IMR-90 (cell line): ENCODE measurements at regions not wholly inside any gene's neighbourhood (a gene's known extent, or its start where the extent isn't known, plus 50 kb on each side); places are given as distances from the start of the nearest gene placed in this dataset.
"Not testable (repeated sequence)": the region's sequence is repeated elsewhere in the genome, so short reads cannot be mapped to it uniquely, and the experiment has no call there.

Experiments
- BHLHE40 ChIP-seq: fragments of 150-350 bp; IDR thresholded peaks from 2 replicates; pipeline ENCODE4 v1.6.1; 2016; ENCODE audit warnings: mild to moderate bottlenecking, low read depth, low read length
- CHD1 ChIP-seq: IDR thresholded peaks from 2 replicates; pipeline ENCODE4 v1.6.1; 2012; ENCODE audit warnings: low read depth, low read length, improper control_type of control experiment
- FOS ChIP-seq: fragments of 150-350 bp; IDR thresholded peaks from 2 replicates; pipeline ENCODE4 v1.6.1; 2016; ENCODE audit warnings: low read depth, low read length
- MAFK ChIP-seq: IDR thresholded peaks from 2 replicates; pipeline ENCODE4 v1.6.1; 2012; ENCODE audit warnings: low read depth, low read length, improper control_type of control experiment
- MXI1 ChIP-seq: IDR thresholded peaks from 2 replicates; pipeline ENCODE4 v1.6.1; 2012; ENCODE audit warnings: low read depth, mild to moderate bottlenecking, low read length, moderate library complexity, borderline replicate concordance
- POLR2A ChIP-seq: IDR thresholded peaks from 2 replicates; pipeline ENCODE4 v1.6.1; 2012; ENCODE audit warnings: mild to moderate bottlenecking, low read depth, low read length
- RAD21 ChIP-seq: IDR thresholded peaks from 2 replicates; pipeline ENCODE4 v1.6.1; 2012; ENCODE audit warnings: low read length, improper control_type of control experiment
- RCOR1 ChIP-seq: IDR thresholded peaks from 2 replicates; pipeline ENCODE4 v1.6.1; 2012; ENCODE audit warnings: mild to moderate bottlenecking, low read length, improper control_type of control experiment; ENCODE audit not compliant: insufficient replicate concordance
- RFX5 ChIP-seq: IDR thresholded peaks from 2 replicates; pipeline ENCODE4 v1.8.0; 2012; ENCODE audit warnings: low read depth, mild to moderate bottlenecking, low read length, moderate library complexity
- SMC3 ChIP-seq: fragments of 150-350 bp; IDR thresholded peaks from 2 replicates; pipeline ENCODE4 v1.6.1; 2016; ENCODE audit warnings: low read depth, mild to moderate bottlenecking, antibody characterized with exemption, low read length, moderate library complexity
- TF ChIP-seq, protein P1 (sequence below): conservative IDR thresholded peaks from 2 replicates; pipeline ENCODE4 v1.5.1; 2012; ENCODE audit warnings: mild to moderate bottlenecking, low read depth, low read length, improper control_type of control experiment
- TF ChIP-seq, protein P2 (sequence below): fragments of 150-350 bp; IDR thresholded peaks from 2 replicates; pipeline ENCODE4 v1.6.1; 2016; ENCODE audit warnings: low read depth, mild to moderate bottlenecking, low read length, moderate library complexity, borderline replicate concordance
- TF ChIP-seq, protein P3 (sequence below): fragments of 150-350 bp; IDR thresholded peaks from 2 replicates; pipeline ENCODE4 v1.6.1; 2017; ENCODE audit warnings: mild to moderate bottlenecking, antibody characterized with exemption, low read length, low read depth

DNA sequence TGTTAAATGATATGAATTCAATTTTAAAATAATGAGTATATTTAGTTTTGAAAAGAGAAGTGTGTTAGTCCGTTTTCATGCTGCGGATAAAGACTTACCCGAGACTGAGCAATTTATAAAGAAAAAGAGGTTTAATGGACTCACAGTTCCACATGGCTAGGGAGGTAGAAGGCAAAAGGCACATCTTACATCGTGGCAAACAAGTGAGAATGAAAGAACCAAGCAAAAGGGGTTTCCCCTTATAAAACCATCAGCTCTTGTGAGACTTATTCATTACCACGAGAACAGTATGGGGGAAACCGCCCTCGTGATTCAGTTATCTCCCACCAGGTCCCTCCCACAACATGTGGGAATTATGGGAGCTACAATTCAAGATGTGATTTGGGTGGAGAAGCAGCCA, 51.8 kb upstream of the OSMR start:
- TF ChIP-seq, protein P1, sequence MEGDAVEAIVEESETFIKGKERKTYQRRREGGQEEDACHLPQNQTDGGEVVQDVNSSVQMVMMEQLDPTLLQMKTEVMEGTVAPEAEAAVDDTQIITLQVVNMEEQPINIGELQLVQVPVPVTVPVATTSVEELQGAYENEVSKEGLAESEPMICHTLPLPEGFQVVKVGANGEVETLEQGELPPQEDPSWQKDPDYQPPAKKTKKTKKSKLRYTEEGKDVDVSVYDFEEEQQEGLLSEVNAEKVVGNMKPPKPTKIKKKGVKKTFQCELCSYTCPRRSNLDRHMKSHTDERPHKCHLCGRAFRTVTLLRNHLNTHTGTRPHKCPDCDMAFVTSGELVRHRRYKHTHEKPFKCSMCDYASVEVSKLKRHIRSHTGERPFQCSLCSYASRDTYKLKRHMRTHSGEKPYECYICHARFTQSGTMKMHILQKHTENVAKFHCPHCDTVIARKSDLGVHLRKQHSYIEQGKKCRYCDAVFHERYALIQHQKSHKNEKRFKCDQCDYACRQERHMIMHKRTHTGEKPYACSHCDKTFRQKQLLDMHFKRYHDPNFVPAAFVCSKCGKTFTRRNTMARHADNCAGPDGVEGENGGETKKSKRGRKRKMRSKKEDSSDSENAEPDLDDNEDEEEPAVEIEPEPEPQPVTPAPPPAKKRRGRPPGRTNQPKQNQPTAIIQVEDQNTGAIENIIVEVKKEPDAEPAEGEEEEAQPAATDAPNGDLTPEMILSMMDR = not testable (repeated sequence)
- TF ChIP-seq MAFK, POLR2A, RAD21, MXI1, FOS, BHLHE40, SMC3, RCOR1, CHD1, RFX5: not testable (repeated sequence)
- TF ChIP-seq, protein P2, sequence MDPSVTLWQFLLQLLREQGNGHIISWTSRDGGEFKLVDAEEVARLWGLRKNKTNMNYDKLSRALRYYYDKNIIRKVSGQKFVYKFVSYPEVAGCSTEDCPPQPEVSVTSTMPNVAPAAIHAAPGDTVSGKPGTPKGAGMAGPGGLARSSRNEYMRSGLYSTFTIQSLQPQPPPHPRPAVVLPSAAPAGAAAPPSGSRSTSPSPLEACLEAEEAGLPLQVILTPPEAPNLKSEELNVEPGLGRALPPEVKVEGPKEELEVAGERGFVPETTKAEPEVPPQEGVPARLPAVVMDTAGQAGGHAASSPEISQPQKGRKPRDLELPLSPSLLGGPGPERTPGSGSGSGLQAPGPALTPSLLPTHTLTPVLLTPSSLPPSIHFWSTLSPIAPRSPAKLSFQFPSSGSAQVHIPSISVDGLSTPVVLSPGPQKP = not testable (repeated sequence)
- TF ChIP-seq, protein P3, sequence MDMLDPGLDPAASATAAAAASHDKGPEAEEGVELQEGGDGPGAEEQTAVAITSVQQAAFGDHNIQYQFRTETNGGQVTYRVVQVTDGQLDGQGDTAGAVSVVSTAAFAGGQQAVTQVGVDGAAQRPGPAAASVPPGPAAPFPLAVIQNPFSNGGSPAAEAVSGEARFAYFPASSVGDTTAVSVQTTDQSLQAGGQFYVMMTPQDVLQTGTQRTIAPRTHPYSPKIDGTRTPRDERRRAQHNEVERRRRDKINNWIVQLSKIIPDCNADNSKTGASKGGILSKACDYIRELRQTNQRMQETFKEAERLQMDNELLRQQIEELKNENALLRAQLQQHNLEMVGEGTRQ = not testable (repeated sequence)
